ENCODE measurements at regions not wholly inside any gene's neighbourhood (a gene's known extent, or its start where the extent isn't known, plus 50 kb on each side); places are given as distances from the start of the nearest gene placed in this dataset.

- TF ChIP-seq SIN3A (IDR thresholded peaks at IDR 0.05; ENCODE audit: borderline replicate concordance, insufficient read depth, low read length) (no peak), TAF1 (IDR thresholded peaks at IDR 0.05; ENCODE audit: borderline replicate concordance, insufficient read depth, low read length) (no peak), POLR2AphosphoS5 (IDR thresholded peaks at IDR 0.05; ENCODE audit: low read depth, low read length) (no peak), FOXP2 (optimal IDR thresholded peaks at IDR 0.05; ENCODE audit: borderline replicate concordance, extremely low read depth, extremely low read length, insufficient read depth) (no peak), REST (IDR thresholded peaks at IDR 0.05; ENCODE audit: insufficient read depth in 1 of 2, low read depth in 2 of 2, low read length in 2 of 2) (no peak)
Observed at GRCh38 chr9:80013891-80014290, 442.1 kb downstream of the TLE4 start.

- TF ChIP-seq SIN3A (IDR thresholded peaks at IDR 0.05; ENCODE audit: borderline replicate concordance, insufficient read depth, low read length) (no peak), REST (IDR thresholded peaks at IDR 0.05; ENCODE audit: insufficient read depth in 1 of 2, low read depth in 2 of 2, low read length in 2 of 2) (no peak), FOXP2 (optimal IDR thresholded peaks at IDR 0.05; ENCODE audit: borderline replicate concordance, extremely low read depth, extremely low read length, insufficient read depth) (no peak), TAF1 (IDR thresholded peaks at IDR 0.05; ENCODE audit: borderline replicate concordance, insufficient read depth, low read length) (no peak), POLR2AphosphoS5 (IDR thresholded peaks at IDR 0.05; ENCODE audit: low read depth, low read length) (no peak)
Observed at GRCh38 chr9:80012557-80013330, 441.0 kb downstream of the TLE4 start.

GRCh38 chr9:80009204-80009603 lies 437.4 kb downstream of the TLE4 start:
- TF ChIP-seq REST (IDR thresholded peaks at IDR 0.05; ENCODE audit: insufficient read depth in 1 of 2, low read depth in 2 of 2, low read length in 2 of 2) (no peak), TAF1 (IDR thresholded peaks at IDR 0.05; ENCODE audit: borderline replicate concordance, insufficient read depth, low read length) (no peak), POLR2AphosphoS5 (IDR thresholded peaks at IDR 0.05; ENCODE audit: low read depth, low read length) (no peak), SIN3A (IDR thresholded peaks at IDR 0.05; ENCODE audit: borderline replicate concordance, insufficient read depth, low read length) (no peak), FOXP2 (optimal IDR thresholded peaks at IDR 0.05; ENCODE audit: borderline replicate concordance, extremely low read depth, extremely low read length, insufficient read depth) (no peak)

GRCh38 chr9:80004714-80005113 lies 432.9 kb downstream of the TLE4 start:
- no peak for TF ChIP-seq REST (IDR thresholded peaks at IDR 0.05; ENCODE audit: insufficient read depth in 1 of 2, low read depth in 2 of 2, low read length in 2 of 2)
- no peak for TF ChIP-seq TAF1 (IDR thresholded peaks at IDR 0.05; ENCODE audit: borderline replicate concordance, insufficient read depth, low read length)
- TF ChIP-seq POLR2AphosphoS5 (IDR thresholded peaks at IDR 0.05; ENCODE audit: low read depth, low read length), result no peak
- TF ChIP-seq FOXP2 (optimal IDR thresholded peaks at IDR 0.05; ENCODE audit: borderline replicate concordance, extremely low read depth, extremely low read length, insufficient read depth), result no peak
- no peak for TF ChIP-seq SIN3A (IDR thresholded peaks at IDR 0.05; ENCODE audit: borderline replicate concordance, insufficient read depth, low read length)
